Small intestine (tissue), 7 donors: ENCODE measurements at regions not wholly inside any gene's neighbourhood (a gene's known extent, or its start where the extent isn't known, plus 50 kb on each side); places are given as distances from the start of the nearest gene placed in this dataset.
"Not testable (repeated sequence)": the region's sequence is repeated elsewhere in the genome, so short reads cannot be mapped to it uniquely, and the experiment has no call there.

Experiments used
- DNase-seq, 2 donors: peaks; one replicate each; pipeline versions ENCODE4 v3.0.0 to v3.0.0-alpha.2; 2013
- FAIRE-seq: peaks from 2 replicates; lab custom pipeline; 2012; peaks lifted over from hg19 to GRCh38; lab: Jason Lieb, UNC
- H3K27ac ChIP-seq, 3 donors: one replicate each; pipeline ENCODE4 v1.5.1; 2013; ENCODE audit warnings: low read length in 2 of 3, mild to moderate bottlenecking in 2 of 3, control low read depth in 1 of 3, inconsistent platforms in 1 of 3, low read depth in 1 of 3, moderate library complexity in 1 of 3
- H3K27me3 ChIP-seq, 3 donors: one replicate each; pipeline ENCODE4 v1.6.1; 2013; ENCODE audit warnings: low read length in 3 of 3, inconsistent platforms in 1 of 3; ENCODE audit not compliant: control insufficient read depth in 3 of 3, insufficient read depth in 3 of 3
- H3K36me3 ChIP-seq, 3 donors: one replicate each; pipeline ENCODE4 v1.6.1; 2013; ENCODE audit warnings: low read length in 3 of 3, inconsistent platforms in 1 of 3, low read depth in 1 of 3, mild to moderate bottlenecking in 1 of 3, moderate library complexity in 1 of 3; ENCODE audit not compliant: control insufficient read depth in 3 of 3, insufficient read depth in 2 of 3
- H3K4me1 ChIP-seq, 3 donors: one replicate each; pipeline ENCODE4 v1.6.1; 2013; ENCODE audit warnings: low read length in 2 of 3, inconsistent platforms in 1 of 3, low read depth in 1 of 3, mild to moderate bottlenecking in 1 of 3, moderate library complexity in 1 of 3; ENCODE audit not compliant: control insufficient read depth in 3 of 3, insufficient read depth in 2 of 3
- H3K4me3 ChIP-seq, 3 donors: one replicate each; pipeline ENCODE4 v1.5.1; 2013; ENCODE audit warnings: low read length in 3 of 3, control low read depth in 1 of 3, inconsistent platforms in 1 of 3, low read depth in 1 of 3, mild to moderate bottlenecking in 1 of 3, moderate library complexity in 1 of 3
- H3K9me3 ChIP-seq, 2 donors: one replicate each; pipeline ENCODE4 v1.6.1; 2013; ENCODE audit warnings: low read depth in 1 of 2, low read length in 1 of 2; ENCODE audit not compliant: control insufficient read depth in 2 of 2, insufficient read depth in 1 of 2
- WGBS, 3 donors: extraction: QIAGEN DNeasy Blood & Tissue Kit; methylation state at CpG; one replicate each; pipeline ENCODE4 v1.1.7; 2013; 5-methylcytosine and 5-hydroxymethylcytosine counted together
- donor health status: healthy with polysubstance abuse.
- donor health status: control.
- donor health status: control.
- donor health status: Bipolar disorder and iron deficiency.
- donor health status: healthy.

DNA sequence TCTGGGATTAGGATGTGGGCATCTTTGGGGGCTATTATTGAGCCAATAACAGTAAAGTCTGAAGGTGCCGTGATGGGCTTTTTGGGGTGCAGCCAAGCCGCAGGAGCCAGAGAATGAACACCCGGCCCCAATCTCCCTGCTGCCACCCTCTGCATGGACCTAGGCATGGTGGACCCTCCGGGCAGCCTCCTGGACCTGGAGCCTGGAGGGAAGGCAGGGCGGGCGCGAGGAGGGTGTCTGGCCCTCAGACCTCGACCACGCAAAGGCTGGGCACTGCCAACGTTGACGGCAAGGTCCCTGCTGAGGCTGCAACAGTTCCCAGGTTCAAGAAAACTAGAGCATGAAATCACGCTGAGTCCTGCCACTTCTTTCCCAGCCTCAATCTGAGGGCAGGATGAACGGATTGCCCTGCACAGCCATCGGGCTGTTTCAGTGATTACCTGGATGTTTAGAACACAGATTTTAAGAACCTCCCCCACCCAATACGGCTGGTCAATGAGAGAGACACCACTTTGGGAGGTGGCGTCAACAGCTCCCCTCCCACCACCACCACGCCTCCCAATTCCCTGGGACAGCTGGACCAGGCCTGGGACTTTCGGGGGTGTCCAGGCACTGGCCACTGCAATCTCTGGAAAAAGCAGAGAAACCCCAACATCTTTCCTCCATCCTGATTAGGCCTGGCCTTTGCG is 147.4 kb downstream of the NPIPB11 start:
- not testable (repeated sequence) for DNase-seq, H3K36me3 ChIP-seq, H3K4me3 ChIP-seq, FAIRE-seq, H3K9me3 ChIP-seq, H3K27me3 ChIP-seq
- Histone ChIP-seq H3K4me1 (peaks cover 0 to 20% (median 0%) of the 10 kb centered on the region in 3 donors), H3K27ac (peak overlapping the region in 1 of 3 donors; percentile 36)
- 91 to 92% (median 92%) methylated on average over 14 to 19 of the region's 19 CpGs for WGBS, 3 donors

DNA sequence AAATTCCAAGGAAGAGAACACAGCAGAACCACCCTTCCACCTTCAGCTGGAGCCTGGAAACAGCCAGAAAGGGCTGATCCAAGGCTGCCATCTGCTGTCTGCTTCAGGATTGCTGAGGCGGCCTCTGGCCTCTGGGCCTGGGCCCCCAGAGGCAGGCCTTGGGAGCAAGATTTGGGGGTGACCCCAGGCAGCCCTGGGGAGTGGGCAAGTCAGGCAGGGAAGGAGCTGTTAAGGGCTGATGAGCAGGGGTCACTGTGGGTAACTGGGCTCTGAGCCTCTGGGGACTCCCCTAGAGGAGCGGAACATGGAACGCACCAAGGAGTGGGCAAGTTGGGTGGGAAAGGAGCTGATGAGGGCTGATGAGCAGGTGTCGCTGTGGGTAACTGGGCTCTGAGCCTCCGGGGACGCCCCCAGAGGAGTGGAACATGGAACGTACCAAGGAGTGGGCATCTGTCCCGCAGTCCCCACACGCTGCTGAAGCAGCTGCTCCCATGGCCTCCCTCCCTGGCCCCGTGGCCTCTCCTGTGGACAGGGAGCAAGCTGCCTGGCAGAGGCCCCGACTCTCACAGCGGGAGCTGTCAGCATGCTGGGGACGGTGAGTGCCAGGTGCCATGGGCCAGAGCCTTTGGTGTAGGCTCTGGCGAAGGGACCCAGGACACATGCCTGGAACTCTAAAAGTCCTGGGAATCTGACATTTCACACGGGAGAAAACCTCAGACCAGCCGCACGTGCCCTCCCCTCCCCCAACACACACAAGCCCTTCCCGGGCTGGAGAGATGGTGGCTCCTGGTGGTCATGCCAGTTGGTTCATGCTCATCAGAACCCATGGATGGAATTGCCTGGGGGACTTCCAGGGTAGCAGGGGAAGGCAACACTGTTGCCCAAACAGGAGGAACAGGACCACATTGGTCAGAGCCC is 148.8 kb downstream of the NPIPB11 start:
- not testable (repeated sequence) for H3K27ac ChIP-seq, FAIRE-seq, H3K9me3 ChIP-seq, H3K27me3 ChIP-seq, H3K4me3 ChIP-seq, H3K36me3 ChIP-seq, DNase-seq
- WGBS, 3 donors = 82 to 88% (median 87%) methylated on average over 13 to 18 of the region's 18 CpGs
- peaks cover 0 to 15% (median 0%) of the 10 kb centered on the region in 3 donors for H3K4me1 ChIP-seq

DNA sequence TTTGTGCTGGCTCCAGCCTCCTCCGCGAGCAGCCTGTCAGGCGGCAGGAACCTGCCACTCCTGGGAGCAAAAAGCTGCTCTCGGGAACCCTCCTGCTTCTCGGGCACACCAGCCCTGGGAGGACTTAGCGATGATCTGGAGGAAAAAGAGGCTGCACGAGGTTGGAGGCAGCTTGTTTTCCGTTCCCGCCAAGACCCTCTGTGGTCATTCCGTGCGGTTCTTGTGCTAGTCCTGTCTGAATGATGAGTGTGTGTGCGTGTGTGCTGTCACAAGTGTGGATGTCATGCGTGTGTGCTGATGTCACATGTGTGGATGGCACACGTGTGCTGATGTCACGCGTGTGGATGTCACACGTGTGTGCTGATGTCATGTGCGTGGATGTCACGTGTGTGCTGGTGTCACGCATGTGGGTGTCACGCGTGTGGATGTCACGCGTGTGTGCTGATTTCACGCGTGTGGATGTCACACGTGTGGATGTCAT is 150.0 kb downstream of the NPIPB11 start:
- Histone ChIP-seq H3K4me1 (peaks cover 0 to 6% (median 0%) of the 10 kb centered on the region in 3 donors), H3K9me3 (no peaks in the 10 kb centered on the region), H3K27ac (no peak overlapping the region), H3K4me3 (no peak overlapping the region), H3K27me3 (no peaks in the 10 kb centered on the region), H3K36me3 (no peaks in the 10 kb centered on the region)
- FAIRE-seq (no peak), DNase-seq (no peak)
- WGBS, 3 donors = 88 to 93% (median 92%) methylated on average over 27 of the region's 27 CpGs

DNA sequence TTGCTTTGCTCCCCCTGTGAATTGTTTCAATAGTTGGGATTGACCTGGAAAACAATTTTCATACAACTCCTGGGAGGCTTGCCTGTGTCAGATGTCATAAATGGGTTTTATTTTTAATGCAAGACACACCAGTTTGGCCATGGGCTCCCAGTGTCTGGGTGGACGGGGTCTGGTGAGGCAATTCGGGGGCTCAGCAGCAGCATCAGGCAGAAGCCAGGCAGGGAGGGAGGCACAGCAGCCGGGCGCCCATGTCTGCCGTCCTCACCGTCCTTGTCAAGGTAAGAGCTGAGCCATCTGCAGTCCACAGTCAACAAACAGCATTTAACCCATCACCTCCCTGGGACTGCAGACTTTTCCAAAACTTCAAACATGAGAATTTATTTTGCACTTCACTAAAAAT is 150.6 kb downstream of the NPIPB11 start:
- not testable (repeated sequence) for H3K9me3 ChIP-seq, DNase-seq, FAIRE-seq, H3K27ac ChIP-seq, H3K36me3 ChIP-seq, H3K27me3 ChIP-seq, H3K4me3 ChIP-seq, H3K4me1 ChIP-seq
- 49 to 69% (median 55%) methylated on average over 6 of the region's 6 CpGs for WGBS, 3 donors

DNA sequence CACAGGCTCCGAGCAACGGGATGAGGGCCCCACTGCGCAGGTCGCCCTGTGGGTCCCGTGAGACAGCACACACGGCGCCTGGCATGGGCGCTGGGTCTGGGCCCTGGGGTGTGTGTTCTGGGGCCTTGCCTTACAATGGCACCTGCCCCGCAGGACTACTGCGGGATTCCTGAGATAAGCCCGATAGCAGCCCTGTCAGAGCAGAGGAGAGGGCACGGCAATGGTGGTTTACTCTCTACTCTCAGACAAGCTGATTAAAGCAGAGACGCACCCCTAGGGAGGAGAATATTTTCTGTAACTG is 151.1 kb downstream of the NPIPB11 start:
- H3K36me3 ChIP-seq = not testable (repeated sequence)

DNA sequence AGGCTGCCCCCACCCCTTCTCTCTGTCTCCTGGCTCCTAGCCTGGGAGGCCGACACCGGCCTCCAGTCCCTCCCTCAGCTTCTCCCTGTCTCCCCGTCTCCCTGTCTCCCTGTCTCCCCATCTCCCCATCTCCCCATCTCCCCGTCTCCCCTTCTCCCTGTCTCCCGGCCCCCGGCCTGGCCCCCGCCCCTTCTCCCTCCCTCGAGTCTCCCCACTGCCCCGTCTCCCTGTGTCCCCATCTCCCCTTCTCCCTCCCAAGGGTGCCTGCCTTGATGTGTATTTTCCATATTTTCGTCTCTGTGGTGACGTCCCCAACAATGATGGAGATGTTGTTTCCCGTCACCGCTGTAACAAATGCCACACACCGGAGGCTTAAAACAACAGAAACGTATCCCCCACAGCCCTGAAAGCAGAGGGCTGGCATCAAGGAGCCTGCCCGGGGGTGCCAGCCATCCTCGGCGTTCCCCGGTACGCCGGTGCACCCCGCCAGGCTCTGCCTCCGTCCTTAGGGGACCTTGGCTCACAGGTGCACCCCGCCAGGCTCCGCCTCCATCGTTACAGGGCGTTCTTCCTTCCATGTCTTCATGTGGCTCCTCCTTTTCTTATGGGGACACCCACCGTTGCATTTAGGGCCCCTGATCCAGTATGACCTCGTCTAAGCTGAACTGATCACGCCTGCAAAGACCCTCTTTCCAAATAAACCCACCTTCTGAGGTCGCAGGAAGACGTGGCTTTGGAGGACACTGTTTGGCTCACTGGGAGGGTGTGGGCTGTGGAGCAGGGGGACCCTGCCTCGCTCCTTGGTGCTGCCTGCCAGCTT is 151.6 kb downstream of the NPIPB11 start:
- Histone ChIP-seq H3K36me3 (no peaks in the 10 kb centered on the region), H3K4me1 (no peaks in the 10 kb centered on the region), H3K27ac (no peak overlapping the region), H3K4me3 (no peak overlapping the region), H3K9me3 (no peaks in the 10 kb centered on the region), H3K27me3 (no peaks in the 10 kb centered on the region)
- peak in 1 of 2 donors; percentile 62 for DNase-seq
- 55 to 80% (median 61%) methylated on average over 24 to 33 of the region's 33 CpGs for WGBS, 3 donors
- no peak for FAIRE-seq

More for the DNA sequence above, 151.1 kb downstream of the NPIPB11 start:
- not testable (repeated sequence) for H3K4me3 ChIP-seq, DNase-seq, H3K9me3 ChIP-seq, H3K27ac ChIP-seq, H3K4me1 ChIP-seq, H3K27me3 ChIP-seq, FAIRE-seq
- 18 to 77% (median 60%) methylated on average over 4 to 13 of the region's 13 CpGs for WGBS, 3 donors

DNA sequence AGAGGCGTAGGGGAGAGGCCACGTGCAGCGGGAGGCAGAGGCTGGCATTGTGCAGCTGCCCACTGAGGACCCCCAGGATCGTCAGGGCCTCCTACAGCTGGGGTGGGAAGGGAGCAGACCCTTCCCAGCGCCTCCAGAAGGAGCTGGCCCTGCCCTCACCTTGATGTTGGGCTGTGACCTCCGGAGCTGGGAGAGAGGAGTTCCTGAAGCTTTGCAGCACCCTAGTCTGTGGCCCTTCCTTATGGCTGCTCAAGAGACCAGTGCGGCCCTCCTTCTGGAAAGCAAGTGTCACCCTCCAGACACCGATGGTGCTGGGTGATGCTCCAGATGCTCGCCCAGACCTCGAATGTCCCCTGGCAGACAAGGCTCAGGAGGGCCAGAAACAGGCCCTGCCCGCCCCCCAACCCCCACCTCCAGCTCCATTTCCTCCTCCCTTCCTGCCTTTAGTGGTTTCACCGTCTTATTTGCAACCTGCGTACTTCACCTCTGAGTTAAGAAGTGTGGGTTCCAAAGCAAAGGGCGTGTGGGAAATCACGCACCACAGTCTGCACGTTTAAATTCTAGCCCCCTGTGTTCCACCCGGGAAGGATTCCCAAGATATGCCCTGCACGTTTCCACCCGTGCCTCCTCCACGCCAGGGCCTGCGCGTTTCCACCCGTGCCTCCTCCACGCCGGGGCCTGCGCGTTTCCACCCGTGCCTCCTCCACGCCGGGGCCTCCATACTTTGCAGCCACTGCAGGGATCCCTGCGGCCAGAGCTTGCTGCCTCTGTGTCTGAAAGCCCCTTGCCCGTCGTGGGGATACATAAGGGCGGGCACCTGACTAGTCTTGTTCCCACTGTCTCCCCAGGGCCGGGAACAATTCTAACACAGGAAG is 152.6 kb downstream of the NPIPB11 start:
- FAIRE-seq, DNase-seq, H3K27me3 ChIP-seq, H3K4me3 ChIP-seq, H3K4me1 ChIP-seq, H3K36me3 ChIP-seq, H3K27ac ChIP-seq, H3K9me3 ChIP-seq: not testable (repeated sequence)
- 64 to 87% (median 76%) methylated on average over 34 to 35 of the region's 35 CpGs for WGBS, 3 donors
